ENCODE measurements at regions not wholly inside any gene's neighbourhood (a gene's known extent, or its start where the extent isn't known, plus 50 kb on each side); places are given as distances from the start of the nearest gene placed in this dataset.

DNA sequence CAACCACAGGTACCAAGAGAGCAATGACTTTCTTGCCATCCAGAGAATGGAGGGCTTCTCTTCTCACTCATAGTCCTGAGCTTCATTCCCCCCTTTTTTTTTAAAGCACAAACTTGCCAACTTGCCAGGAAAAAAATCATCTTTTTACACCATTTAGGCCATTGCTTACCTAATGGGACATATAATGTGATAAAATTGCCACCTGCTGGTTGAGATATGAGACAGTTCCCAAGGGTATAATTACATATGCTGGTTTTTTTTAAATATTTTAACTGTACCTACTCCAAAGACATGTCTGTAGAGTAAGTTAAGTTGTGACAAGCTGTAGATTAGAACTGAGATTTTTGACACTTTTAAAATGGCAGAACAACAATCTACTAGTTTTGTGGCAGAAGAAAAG is 519.1 kb upstream of the SEL1L start:
- ChIA-PET POLR2A (no interaction called here), CTCF (no interaction called here)
- dilution Hi-C loops (cut with MboI; ENCODE audit: extremely low pct_ligation_motif_present, low sequenced_read_pairs) = no loop called here
- intact Hi-C loops (cut with micrococcal nuclease) = no loop called here
- H4K20me1 ChIP-seq (replicated peaks; ENCODE audit: control insufficient read depth, extremely low read depth, insufficient read depth, low read length) = no peaks in the 10 kb centered on the region
- no peak overlapping the region for H3K4me3 ChIP-seq (replicated peaks in 1 of 3; ENCODE audit: insufficient read depth in 1 of 3, low read depth in 1 of 3, low read length in 3 of 3)
- no peak overlapping the region for H3K9ac ChIP-seq (replicated peaks; ENCODE audit: extremely low read depth, insufficient read depth, low read length)
- no peaks in the 10 kb centered on the region for H3K4me1 ChIP-seq (ENCODE audit: control insufficient read depth, extremely low read depth, insufficient read depth, low read length)
- H3K4me2 ChIP-seq (ENCODE audit: insufficient read depth, low read length) = no peak overlapping the region
- DNase-seq (ENCODE audit: low read depth, low spot score) = no peak
- BruUV-seq (replicated peaks) = no TSS peak
- no peaks in the 10 kb centered on the region for H3K79me2 ChIP-seq (ENCODE audit: control insufficient read depth, insufficient read depth, low read length)
- no peaks in the 10 kb centered on the region for H3K36me3 ChIP-seq (ENCODE audit: control insufficient read depth in 2 of 2, extremely low read depth in 1 of 2, insufficient read depth in 2 of 2, low read length in 2 of 2)
- H2AFZ ChIP-seq (ENCODE audit: low read depth, low read length) = no peak overlapping the region
- FAIRE-seq = no peak
- no peaks in the 10 kb centered on the region for H3K27me3 ChIP-seq (ENCODE audit: control insufficient read depth in 2 of 2, insufficient read depth in 2 of 2, low read length in 2 of 2)
- no peaks in the 10 kb centered on the region for H3K9me1 ChIP-seq (replicated peaks; ENCODE audit: control insufficient read depth, extremely low read depth, insufficient read depth, low read length)
- TF ChIP-seq MYC (IDR thresholded peaks at IDR 0.05; ENCODE audit: low read depth, low read length) (no peak), POLR2A (IDR thresholded peaks at IDR 0.05; ENCODE audit: low read depth, low read length) (no peak), EZH2 (IDR thresholded peaks at IDR 0.05; ENCODE audit: borderline replicate concordance, low read depth, low read length, severe bottlenecking) (no peak), JUN (IDR thresholded peaks at IDR 0.05; ENCODE audit: borderline replicate concordance, insufficient read depth, insufficient read length, low read depth) (no peak), MAX (IDR thresholded peaks at IDR 0.05; ENCODE audit: insufficient read depth, insufficient read length) (no peak), GATA2 (IDR thresholded peaks at IDR 0.05; ENCODE audit: insufficient read depth, insufficient read length, low read depth, low read length) (no peak), POLR2AphosphoS5 (IDR thresholded peaks at IDR 0.05; ENCODE audit: insufficient read depth, low read depth, low read length) (no peak), FOS (IDR thresholded peaks at IDR 0.05; ENCODE audit: borderline replicate concordance, insufficient read depth, low read length) (no peak)
- TF ChIP-seq, protein P1, sequence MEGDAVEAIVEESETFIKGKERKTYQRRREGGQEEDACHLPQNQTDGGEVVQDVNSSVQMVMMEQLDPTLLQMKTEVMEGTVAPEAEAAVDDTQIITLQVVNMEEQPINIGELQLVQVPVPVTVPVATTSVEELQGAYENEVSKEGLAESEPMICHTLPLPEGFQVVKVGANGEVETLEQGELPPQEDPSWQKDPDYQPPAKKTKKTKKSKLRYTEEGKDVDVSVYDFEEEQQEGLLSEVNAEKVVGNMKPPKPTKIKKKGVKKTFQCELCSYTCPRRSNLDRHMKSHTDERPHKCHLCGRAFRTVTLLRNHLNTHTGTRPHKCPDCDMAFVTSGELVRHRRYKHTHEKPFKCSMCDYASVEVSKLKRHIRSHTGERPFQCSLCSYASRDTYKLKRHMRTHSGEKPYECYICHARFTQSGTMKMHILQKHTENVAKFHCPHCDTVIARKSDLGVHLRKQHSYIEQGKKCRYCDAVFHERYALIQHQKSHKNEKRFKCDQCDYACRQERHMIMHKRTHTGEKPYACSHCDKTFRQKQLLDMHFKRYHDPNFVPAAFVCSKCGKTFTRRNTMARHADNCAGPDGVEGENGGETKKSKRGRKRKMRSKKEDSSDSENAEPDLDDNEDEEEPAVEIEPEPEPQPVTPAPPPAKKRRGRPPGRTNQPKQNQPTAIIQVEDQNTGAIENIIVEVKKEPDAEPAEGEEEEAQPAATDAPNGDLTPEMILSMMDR (IDR thresholded peaks at IDR 0.05; ENCODE audit: extremely low read depth in 1 of 2, insufficient read depth in 1 of 2, low read depth in 1 of 2, low read length in 2 of 2) = no peak
- H3K27ac ChIP-seq (ENCODE audit: insufficient read depth, low read depth, low read length) = no peak overlapping the region
- H3K9me3 ChIP-seq (replicated peaks; ENCODE audit: control insufficient read depth, insufficient read depth, low read length) = no peaks in the 10 kb centered on the region
